HL-60 (cell line): ENCODE measurements at regions not wholly inside any gene's neighbourhood (a gene's known extent, or its start where the extent isn't known, plus 50 kb on each side); places are given as distances from the start of the nearest gene placed in this dataset.

ENCODE experiments used
- GABPA ChIP-seq: IDR thresholded peaks from 2 replicates; pipeline ENCODE4 v1.6.1; 2012; ENCODE audit warnings: low read depth
- POLR2AphosphoS5 ChIP-seq: IDR thresholded peaks from 2 replicates; pipeline ENCODE4 v1.6.1; 2012; ENCODE audit warnings: low read depth
- SPI1 ChIP-seq: IDR thresholded peaks from 2 replicates; pipeline ENCODE4 v1.6.1; 2012; ENCODE audit warnings: low read depth, mild to moderate bottlenecking, borderline replicate concordance
- TF ChIP-seq, protein P1 (sequence below): IDR thresholded peaks from one replicate; pipeline ENCODE4 v1.5.1; 2011; ENCODE audit warnings: low read length, control low read depth, inconsistent platforms; ENCODE audit not compliant: insufficient read depth
- TF ChIP-seq, protein P2 (sequence below): IDR thresholded peaks from 2 replicates; pipeline ENCODE4 v1.6.1; 2012; ENCODE audit warnings: low read depth; ENCODE audit not compliant: insufficient replicate concordance

DNA sequence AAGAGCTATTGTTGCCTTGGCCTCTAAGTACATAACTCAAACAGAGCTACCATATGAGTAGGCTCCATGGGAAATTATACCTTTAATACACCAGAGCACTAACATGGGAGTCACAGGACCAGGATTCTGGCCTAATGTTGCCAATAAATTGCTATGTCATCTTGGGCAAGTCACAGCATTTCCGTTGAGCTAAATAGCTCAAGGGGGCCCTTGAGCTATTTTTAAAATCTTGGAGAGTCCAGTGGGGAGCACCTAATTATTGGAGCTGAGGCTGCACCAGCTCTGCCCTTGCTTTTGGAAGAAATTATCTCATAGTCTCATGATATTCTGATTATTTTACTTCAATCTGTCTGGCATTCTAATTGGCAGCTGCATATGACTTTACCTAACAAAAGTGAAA lies 350.8 kb downstream of the ENC1 start:
- no peak for TF ChIP-seq SPI1
- no peak for TF ChIP-seq POLR2AphosphoS5
- TF ChIP-seq, protein P1, sequence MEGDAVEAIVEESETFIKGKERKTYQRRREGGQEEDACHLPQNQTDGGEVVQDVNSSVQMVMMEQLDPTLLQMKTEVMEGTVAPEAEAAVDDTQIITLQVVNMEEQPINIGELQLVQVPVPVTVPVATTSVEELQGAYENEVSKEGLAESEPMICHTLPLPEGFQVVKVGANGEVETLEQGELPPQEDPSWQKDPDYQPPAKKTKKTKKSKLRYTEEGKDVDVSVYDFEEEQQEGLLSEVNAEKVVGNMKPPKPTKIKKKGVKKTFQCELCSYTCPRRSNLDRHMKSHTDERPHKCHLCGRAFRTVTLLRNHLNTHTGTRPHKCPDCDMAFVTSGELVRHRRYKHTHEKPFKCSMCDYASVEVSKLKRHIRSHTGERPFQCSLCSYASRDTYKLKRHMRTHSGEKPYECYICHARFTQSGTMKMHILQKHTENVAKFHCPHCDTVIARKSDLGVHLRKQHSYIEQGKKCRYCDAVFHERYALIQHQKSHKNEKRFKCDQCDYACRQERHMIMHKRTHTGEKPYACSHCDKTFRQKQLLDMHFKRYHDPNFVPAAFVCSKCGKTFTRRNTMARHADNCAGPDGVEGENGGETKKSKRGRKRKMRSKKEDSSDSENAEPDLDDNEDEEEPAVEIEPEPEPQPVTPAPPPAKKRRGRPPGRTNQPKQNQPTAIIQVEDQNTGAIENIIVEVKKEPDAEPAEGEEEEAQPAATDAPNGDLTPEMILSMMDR, result no peak
- TF ChIP-seq, protein P2, sequence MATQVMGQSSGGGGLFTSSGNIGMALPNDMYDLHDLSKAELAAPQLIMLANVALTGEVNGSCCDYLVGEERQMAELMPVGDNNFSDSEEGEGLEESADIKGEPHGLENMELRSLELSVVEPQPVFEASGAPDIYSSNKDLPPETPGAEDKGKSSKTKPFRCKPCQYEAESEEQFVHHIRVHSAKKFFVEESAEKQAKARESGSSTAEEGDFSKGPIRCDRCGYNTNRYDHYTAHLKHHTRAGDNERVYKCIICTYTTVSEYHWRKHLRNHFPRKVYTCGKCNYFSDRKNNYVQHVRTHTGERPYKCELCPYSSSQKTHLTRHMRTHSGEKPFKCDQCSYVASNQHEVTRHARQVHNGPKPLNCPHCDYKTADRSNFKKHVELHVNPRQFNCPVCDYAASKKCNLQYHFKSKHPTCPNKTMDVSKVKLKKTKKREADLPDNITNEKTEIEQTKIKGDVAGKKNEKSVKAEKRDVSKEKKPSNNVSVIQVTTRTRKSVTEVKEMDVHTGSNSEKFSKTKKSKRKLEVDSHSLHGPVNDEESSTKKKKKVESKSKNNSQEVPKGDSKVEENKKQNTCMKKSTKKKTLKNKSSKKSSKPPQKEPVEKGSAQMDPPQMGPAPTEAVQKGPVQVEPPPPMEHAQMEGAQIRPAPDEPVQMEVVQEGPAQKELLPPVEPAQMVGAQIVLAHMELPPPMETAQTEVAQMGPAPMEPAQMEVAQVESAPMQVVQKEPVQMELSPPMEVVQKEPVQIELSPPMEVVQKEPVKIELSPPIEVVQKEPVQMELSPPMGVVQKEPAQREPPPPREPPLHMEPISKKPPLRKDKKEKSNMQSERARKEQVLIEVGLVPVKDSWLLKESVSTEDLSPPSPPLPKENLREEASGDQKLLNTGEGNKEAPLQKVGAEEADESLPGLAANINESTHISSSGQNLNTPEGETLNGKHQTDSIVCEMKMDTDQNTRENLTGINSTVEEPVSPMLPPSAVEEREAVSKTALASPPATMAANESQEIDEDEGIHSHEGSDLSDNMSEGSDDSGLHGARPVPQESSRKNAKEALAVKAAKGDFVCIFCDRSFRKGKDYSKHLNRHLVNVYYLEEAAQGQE, result no peak
- TF ChIP-seq GABPA, result no peak
